ENCODE measurements at regions not wholly inside any gene's neighbourhood (a gene's known extent, or its start where the extent isn't known, plus 50 kb on each side); places are given as distances from the start of the nearest gene placed in this dataset.
"Not testable (repeated sequence)": the region's sequence is repeated elsewhere in the genome, so short reads cannot be mapped to it uniquely, and the experiment has no call there.

DNA sequence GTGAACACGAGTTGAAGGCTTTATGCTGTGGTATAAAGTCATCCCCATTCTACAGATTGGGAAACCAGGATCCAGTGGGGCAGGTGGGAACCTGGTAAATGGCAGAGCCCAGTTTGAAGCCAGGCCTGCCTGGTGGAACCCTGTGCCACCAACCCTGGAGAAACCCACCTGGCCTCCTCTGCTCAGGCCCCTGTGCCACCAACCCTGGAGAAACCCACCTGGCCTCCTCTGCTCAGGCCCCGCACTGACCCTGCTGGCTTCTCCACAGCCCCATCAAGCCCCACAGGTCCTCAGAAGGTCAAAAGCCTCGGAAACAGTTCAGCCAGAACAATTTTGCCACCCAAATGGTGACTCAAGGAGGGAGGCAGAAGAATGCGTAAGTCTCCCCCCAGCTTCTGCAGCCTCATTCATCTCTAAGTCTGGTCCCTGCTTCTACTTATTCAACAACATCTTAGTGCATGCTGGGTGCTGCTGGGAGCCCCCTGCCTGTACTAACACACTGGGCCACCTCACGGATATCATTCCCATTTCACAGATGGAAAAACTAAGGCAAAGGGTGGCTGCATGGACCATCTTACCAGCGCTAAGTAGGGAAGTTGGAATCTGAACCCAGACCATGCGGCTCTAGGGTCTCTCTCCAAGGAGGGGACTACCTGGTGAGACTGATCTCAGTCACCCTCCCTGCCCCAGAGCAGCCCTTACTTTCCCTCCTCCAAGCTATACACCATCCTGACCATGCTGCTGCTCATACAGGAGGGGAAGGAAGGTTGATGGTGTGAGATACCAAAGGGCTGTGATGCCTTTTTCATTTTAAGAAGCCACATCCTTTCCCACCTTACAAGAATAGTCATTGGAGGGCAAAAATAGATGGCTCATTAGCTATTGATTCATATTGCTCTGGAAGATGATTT, 93.7 kb upstream of the ID2 start:
- peak in 1 of 2 donors; percentile 26 for DNase-seq

DNA sequence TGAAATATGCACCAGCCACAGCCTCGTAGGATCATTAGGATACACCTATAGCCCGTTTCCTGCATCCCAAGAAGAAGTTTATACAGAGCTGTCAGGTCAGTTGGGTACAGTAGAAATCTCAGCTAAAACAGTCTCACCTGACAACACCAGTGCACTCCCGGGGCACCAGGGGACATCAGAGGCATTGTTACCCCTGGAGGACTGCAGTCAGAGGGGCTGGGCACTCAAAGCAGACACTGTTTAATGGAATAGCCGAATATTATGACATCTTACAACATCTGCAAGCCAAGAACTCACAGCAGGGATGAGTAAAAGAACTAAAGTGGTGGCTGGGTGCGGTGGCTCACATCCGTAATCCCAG, 93.0 kb upstream of the ID2 start:
- DNase-seq = no peak

DNA sequence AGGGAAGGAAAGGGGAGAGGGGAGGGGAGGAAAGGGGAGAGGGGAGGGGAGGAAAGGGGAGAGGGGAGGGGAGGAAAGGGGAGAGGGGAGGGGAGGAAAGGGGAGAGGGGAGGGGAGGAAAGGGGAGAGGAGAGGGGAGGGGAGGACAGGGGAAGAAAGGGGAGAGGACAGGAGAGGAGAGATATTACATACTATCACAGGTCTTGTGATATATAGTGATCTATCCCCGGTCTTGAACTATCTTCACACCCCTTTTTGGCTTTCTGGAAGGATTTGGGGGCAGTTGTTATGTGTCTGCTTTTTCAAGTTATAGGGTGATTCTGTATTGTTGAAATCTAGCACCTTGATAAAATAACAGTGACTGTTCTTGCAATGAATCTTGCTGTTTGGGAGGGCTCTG, 92.1 kb upstream of the ID2 start:
- DNase-seq = no peak

DNA sequence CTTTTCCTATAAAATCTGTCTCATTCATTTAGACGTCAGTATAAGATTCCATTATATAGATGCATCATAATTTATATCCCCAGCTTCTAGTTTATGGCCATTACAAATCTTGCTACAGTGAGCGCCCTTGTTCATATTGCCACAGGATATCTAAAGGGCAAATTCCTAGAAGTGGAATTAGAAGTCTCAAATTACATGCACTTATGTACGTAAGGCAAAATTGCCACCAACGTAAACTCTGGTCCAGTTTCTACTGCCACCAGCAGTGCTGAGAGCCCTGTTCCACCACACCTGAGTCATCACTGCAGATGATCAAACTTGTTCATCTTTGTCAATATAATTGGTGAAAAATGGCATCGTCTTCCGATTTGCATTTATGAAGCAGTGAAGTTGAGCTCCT, 90.9 kb upstream of the ID2 start:
- no peak for DNase-seq

DNA sequence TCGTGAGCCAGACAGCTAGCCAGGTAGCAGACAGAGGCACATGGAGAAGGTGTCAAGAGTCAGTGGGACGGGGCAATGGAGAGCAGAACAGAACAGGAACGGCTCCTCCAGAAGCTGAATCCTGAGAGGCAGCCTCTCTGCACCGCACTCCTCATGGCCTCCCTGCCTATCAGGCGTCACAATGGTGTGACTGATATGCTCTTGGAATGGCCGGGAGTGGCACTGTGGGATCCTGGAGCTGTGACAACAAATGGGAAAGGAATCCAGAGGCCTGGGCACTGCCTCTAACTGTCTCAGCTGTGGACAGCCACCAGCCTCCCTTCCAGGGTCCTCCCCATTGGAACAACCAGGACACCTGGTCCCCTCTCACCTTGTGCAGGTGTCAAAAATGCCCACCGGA, 89.1 kb upstream of the ID2 start:
- no peak for DNase-seq

DNA sequence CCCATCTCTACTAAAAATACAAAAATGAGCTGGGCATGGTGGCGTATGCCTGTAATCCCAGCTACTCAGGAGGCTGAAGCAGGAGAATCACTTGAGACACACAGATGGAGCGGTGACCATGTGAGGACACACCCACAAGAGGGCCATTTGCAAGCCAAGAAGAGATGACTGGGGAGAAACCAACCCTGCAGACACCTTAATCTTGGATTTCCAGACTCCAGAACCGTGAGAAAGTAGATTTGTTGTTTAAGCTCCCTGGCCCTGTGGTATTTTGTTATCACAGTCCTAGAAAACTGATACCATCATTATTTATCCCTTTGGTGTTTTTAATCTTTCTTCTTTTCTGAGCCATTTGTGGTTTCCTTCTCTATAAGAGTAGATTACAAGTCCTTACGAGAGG, 88.6 kb upstream of the ID2 start:
- no peak for DNase-seq

DNA sequence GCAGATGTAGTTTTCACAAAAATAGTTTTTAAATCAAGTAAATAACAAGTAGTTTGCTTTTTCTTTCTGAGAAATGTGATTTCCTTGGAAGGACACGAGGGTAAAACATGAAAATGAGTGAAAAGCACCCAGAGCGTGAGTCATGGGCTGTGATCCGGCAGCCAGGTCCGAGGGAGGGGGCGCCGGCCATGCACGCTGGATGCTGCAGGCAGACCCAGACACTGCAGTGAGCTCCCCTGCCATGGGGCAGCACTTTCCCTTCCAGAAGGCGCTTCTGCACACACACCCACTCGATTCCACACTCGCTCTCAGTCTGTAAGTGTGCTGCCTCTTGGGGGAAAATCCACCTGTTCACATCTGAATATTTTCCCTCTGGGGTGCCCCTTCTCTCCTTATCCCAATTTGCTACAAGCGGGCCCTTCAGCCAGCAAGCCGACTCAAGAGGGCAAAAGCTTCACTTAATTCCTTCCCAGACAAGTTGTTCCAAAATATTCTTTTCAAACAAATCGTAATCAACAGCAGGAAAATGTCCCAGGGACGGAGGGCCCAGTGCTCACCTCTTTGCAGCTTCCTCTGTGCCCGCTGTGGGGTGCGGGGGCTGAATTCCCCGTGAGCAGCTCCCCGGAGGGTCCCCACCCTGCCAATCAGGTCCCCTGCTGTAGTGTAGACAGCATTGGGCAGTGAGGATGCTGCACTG, 87.0 kb upstream of the ID2 start:
- no peak for DNase-seq

DNA sequence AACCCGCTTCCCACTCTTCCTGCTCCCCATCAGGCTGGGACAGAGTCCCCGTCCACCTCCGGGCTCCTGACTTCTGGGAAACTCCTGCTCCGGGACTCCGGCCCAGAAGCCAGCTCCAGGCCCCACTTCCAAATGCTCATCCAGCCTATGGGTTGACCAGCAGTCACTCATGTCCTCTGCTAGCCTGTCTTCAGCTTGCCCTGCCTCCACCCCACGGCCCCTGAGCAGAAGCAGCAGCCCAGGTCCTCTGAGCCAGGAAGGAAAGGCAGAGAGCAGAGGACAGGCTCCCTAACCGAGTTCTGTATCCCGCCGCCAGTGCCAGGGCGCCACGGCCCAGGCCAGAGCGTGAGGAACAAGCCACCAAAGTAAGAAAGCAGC, 86.4 kb upstream of the ID2 start:
- no peak for DNase-seq

DNA sequence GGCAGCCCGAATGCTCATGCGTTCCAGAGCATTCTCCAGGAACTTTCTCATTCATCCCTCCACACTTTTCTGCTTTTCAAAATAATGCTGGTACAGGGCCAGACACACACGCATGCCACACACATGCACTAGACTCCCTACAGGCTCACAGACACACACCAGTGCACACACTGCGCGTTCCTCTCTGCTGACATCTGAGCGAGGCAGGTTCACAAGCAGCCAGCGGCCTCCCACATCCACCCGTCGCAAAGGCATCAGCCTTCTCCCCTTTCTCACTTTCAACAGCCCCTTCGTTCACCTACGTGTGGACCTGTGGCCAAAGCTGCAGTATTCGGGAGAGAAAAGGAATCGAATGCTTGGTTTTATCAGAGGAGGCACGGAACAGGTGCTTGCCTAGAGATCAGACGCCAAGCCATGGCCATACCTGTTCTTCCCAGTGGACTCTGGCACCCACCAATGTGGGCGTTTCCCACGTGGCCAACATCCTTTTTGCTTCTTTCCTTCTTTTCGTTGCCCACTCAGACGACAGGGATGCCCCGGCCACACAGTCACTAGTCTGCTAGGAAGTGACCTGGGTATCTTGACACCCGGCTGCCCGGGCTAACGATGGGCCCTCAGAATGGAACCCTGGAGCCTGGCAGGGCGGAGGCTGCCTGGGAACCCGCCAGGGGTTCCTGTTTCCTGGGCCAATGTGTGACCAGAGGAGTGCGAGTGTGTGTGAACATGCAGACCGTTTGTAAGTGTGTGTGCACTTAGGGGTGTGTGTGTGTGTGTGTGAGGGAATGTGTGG, 85.8 kb upstream of the ID2 start:
- no peak for DNase-seq

DNA sequence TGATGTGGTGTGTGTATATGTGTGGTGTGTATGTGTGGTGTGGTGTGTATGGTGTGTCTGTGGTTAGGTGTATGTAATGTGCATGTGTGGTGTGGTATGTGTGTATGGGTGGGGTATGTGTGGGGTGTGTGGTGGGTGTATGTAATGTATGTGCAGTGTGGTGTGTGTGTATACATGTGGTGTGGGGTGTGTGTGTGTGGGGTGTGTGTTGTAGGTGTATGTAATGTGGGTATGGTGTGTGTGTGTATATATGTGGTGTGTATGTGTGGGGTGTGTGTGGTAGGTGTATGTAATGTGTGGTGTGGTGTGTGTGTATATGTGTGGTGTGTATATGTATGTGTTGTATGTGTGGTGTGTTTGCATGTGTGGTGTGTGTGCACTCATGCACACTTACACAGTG, 84.8 kb upstream of the ID2 start:
- no peak for DNase-seq

DNA sequence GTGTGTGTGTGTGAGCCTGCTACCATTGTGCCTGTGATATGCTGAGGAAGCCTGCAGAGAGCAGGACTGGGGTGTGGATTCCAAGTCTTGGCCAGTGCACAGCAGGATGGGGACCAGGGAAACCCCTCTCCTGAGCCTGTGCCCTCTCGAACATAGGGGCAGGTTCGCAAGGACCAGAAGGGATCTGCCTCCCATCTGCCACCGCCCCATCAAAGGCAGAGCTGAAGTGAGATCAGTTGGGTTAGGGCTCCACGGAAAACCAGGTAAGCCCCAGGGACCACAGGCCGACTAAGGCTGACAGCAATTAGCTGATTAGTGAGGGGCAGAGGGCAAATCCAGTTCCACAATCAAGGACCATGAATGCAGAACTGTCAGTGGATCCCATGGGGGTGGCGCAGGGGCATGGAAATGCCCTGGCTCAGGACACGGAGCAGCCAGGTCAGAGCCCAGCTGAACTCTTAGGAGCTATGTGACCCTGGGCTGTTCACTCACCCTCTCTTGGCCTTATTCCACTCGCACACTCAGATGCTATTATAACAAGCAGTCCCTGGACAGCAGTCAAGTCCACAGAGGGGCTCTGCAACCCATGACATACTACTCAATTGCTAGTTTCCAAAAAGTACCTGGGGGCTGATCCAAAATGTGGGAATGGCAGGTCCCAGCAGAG, 84.2 kb upstream of the ID2 start:
- DNase-seq = no peak

DNA sequence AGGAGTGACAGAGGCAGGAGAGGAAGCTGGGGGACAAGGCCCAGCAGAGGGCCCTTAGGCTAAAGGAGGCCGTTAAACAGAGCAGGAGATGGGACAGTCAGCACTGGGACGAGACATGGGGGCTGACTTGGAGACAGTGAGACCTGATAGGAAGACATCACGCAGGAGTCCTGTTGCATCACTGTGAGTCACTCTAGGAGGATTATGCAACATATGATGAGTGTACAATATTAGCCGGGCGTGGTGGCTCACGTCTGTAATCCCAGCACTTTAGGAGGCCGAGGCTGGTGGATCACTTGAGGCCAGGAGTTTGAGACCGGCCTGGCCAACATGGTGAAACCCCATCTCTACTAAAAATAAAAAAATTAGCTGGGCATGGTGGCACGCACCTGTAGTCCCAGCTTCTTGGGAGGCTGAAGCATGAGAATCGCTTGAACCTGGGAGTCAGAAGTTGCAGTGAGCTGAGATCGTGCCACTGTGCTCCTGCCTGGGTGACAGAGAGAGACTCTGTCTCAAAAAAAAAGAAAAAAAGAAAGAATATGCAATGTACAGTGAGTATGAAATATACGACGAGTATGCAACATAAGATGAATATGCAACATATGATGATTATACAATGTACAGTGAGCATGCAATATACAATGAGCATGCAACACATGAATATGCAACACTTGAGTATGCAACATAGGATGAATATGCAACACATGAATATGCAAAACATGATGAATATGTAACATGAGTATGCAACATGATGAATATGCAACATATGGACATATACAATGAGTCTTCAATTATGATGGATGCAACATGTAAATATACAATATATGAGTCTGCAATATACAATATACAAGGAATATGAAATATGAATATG, 83.3 kb upstream of the ID2 start:
- DNase-seq = peak in 1 of 2 donors; percentile 75

DNA sequence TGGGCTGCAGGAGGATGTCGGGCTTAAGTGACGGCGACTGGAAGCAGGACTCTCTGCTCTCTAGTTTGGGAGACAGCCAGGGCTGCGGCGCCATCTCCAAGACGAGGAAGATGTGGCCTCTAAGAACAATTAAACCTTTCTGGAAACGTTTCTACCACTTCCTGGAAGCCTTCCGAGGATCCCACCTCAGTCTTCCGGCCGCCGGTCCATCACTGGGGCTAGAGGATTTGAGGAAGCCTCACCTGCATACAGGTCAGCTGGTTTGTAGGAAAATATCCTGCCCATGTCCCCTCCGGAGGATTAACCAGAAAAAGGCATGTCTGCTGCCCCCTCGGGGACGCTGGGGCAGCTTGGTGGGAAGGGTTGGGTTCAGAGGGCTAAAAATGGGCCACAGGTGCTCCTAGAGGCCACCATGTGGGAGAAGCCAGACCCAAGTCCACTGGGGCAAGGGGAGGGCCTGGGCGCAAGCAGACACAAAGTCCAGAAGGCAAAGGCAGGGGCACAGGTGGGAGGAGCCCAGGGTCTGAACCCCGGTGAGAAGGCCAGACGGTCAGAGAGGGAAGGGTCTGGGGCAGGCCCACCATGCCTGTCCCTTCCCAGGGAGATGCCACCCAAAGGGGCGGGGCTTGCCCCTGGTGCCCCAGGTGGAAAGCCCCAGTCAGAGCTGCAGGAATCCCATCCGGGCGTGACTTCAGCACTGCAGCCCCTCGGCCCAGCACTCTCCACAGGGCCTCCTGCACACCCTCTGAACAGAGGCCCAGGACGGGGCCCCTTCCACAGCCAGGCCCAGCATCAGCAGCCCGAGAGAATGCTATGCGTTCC, 82.2 kb upstream of the ID2 start:
- DNase-seq = no peak

DNA sequence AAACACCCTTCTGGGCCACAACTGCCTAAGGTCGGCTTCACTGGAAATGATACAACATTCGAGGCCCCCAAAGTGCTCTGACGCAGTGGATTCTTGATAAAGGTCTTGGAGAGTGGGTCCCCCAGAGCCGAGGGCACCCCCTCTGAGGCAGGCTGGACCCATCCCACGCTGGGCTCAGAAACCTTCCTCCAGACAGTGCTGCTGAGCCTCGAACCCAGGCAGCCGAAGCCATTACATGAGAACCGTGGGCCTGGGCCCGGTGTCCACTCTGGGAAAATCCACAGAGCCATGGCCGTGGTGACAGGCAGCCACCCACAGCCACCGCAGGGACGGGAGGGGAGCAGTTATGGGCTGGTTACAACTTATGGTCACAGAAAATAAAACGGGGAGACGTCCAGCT, 81.4 kb upstream of the ID2 start:
- no peak for DNase-seq

DNA sequence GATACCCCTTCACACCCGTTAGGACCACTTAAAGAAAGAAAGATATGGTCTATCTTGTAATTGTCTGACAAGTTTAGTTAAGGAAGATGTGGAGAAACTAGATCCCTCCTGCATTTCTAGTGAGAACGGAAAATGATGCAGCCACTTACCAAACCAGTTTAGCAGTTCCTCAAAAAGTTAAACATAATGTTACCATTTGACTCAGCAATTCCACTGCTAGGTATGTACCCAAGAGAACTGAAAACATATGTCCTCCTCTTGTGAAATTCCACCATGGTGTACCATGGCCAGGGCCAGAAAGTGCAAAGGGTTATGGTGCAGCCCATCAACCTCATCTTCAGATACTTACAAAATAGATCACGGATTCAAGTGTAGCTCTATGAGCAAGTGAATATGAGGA, 79.0 kb upstream of the ID2 start:
- DNase-seq = no peak

DNA sequence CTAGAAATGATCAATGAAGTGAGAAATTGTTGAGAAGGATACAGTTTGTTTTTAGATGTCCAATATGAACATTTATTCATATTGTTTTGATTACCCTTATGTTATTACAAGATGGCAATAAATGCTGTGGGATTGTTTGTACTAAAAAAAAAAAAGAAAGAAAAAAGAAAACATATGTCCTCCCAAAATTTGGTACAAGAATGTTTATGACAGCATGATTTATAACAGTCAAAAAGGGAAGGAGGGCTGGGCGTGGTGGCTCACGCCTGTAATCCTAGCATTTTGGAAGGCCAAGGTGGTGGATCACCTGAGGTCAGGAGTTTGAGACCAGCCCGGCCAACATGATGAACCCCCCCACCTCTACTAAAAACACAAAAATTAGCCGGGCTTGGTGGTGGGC, 78.5 kb upstream of the ID2 start:
- DNase-seq = not testable (repeated sequence)

DNA sequence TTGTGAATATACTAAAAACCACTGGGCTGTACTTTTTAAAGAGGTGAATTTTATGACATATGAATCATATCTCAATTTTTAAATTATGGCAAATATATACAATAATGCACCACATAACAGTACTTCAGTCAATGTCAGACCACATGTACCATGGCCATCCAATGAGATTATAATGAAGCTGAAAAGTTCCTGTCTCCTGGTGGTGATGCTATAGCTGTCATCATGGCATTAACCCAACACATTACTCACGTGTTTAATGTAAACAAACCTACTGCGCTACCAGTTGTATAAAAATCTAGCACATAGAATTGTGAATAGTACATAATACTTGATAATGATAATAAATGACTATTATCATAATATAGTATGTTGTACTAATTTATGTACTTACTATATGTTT, 77.6 kb upstream of the ID2 start:
- DNase-seq = no peak

DNA sequence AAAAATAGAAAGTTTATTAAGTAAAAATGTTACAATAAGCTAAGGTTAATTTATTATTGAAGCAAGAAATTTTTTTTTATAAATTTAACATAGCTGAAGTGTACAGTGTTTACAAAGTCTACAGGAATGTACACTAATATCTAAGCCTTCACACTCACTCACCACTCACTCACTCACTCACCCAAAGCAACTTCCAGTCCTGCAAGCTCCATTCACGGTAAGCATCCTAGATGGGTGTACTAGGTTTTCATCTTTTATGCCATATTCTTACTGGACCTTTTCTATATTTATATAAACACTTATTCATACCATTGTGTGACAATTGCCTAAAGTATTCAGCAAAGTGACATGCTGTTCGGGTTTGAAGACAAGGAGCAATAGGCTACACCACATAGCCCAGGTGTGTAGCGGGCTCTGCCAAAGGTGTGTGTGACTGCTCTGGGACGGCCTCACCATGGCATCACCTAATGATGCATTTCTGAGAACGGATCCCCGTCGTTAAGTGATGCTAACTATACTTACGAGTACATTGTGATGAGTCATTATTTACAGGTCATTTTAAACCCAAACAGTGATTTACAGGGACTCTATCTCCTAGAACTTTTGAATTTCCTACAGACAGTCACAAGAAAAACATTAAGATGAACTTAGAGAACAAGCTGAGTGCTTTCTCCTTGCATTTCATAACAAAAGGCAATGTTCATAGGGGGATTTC, 76.3 kb upstream of the ID2 start:
- no peak for DNase-seq

DNA sequence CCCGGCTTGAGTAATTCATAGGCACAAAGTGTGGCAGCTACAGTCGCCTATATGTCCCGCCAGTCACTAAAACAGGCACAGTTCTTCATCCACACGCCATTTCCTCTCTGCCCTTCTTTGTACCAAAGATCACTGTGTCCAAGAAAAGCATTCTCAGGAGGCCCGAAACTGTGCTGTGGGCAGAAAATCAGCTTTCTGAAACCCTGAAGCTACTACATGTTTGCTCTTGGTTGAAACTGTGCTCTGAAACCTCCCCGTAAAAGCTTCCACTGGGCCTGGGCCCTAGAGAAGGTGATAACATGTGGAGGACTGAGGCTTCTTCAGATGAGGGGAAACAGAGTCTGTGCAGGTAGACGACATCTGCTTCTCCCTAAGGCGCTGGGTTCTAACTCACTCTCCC, 75.6 kb upstream of the ID2 start:
- DNase-seq = no peak

Data from CD4-positive, alpha-beta T cell treated with Interleukin-1 beta for 1 hour (primary cell).